Smooth muscle cell (in vitro differentiated cells): ENCODE measurements at regions not wholly inside any gene's neighbourhood (a gene's known extent, or its start where the extent isn't known, plus 50 kb on each side); places are given as distances from the start of the nearest gene placed in this dataset.

ENCODE experiments used
- DNase-seq: peaks from one replicate; lab custom pipeline; 2025; ENCODE audit not compliant: unreplicated experiment; lab: John Stamatoyannopoulos, UW
- H2AFZ ChIP-seq: fragments of 200-600 bp; sonication (generic); 2 replicates; pipeline ENCODE4 v1.6.0; 2016; ENCODE audit warnings: antibody characterized with exemption, low read depth, mild to moderate bottlenecking
- H3F3A ChIP-seq: fragments of 200-600 bp; sonication (generic); 2 replicates; pipeline ENCODE4 v1.6.0; 2017; ENCODE audit warnings: antibody characterized with exemption, low read depth
- H3K27ac ChIP-seq: fragments of 200-600 bp; sonication (generic); 2 replicates; pipeline ENCODE4 v1.5.1; 2016; ENCODE audit warnings: low read depth, mild to moderate bottlenecking
- H3K27me3 ChIP-seq: fragments of 200-600 bp; sonication (generic); 2 replicates; pipeline ENCODE4 v1.6.1; 2016; ENCODE audit warnings: low read depth, mild to moderate bottlenecking
- H3K36me3 ChIP-seq: fragments of 200-600 bp; sonication (generic); 2 replicates; pipeline ENCODE4 v1.5.1; 2016; ENCODE audit warnings: low read depth
- H3K4me1 ChIP-seq: fragments of 200-600 bp; sonication (generic); 2 replicates; pipeline ENCODE4 v1.5.1; 2016; ENCODE audit warnings: low read depth
- H3K4me2 ChIP-seq: fragments of 200-600 bp; sonication (generic); 2 replicates; pipeline ENCODE4 v1.6.0; 2016; ENCODE audit warnings: mild to moderate bottlenecking
- H3K4me3 ChIP-seq: fragments of 200-600 bp; sonication (generic); 2 replicates; pipeline ENCODE4 v1.5.1; 2016; ENCODE audit warnings: mild to moderate bottlenecking
- H3K79me2 ChIP-seq: fragments of 200-600 bp; sonication (generic); 2 replicates; pipeline ENCODE4 v1.6.0; 2016; ENCODE audit warnings: low read depth, mild to moderate bottlenecking
- H3K9ac ChIP-seq: fragments of 200-600 bp; sonication (generic); 2 replicates; pipeline ENCODE4 v1.6.0; 2016; ENCODE audit warnings: low read depth
- H3K9me3 ChIP-seq: fragments of 200-600 bp; sonication (generic); replicated peaks from 2 replicates; pipeline ENCODE4 v1.5.1; 2016; ENCODE audit warnings: low read depth
- H4K20me1 ChIP-seq: fragments of 200-600 bp; sonication (generic); 2 replicates; pipeline ENCODE4 v1.6.0; 2016; ENCODE audit warnings: low read depth
- CTCF ChIP-seq: fragments of 200-600 bp; sonication (generic); IDR thresholded peaks from 2 replicates; pipeline ENCODE4 v1.5.1; 2017; ENCODE audit warnings: borderline replicate concordance, mild to moderate bottlenecking, antibody characterized with exemption; ENCODE audit not compliant: insufficient read depth, poor library complexity, severe bottlenecking
- WGBS: methylation state at CpG from one replicate; pipeline ENCODE4 v1.1.7; 2016; ENCODE audit warnings: low lambda C conversion rate; 5-methylcytosine and 5-hydroxymethylcytosine counted together

GRCh38 chr5:61702784-61703183 is 370.7 kb downstream of the ZSWIM6 start:
- Histone ChIP-seq H3K27ac (no peak overlapping the region), H3K4me3 (no peak overlapping the region), H4K20me1 (no peaks in the 10 kb centered on the region), H3F3A (no peaks in the 10 kb centered on the region), H3K9ac (no peak overlapping the region), H3K27me3 (no peaks in the 10 kb centered on the region), H2AFZ (no peak overlapping the region), H3K9me3 (no peaks in the 10 kb centered on the region), H3K4me2 (no peak overlapping the region), H3K4me1 (no peaks in the 10 kb centered on the region), H3K36me3 (no peaks in the 10 kb centered on the region), H3K79me2 (no peaks in the 10 kb centered on the region)
- no peak for TF ChIP-seq CTCF
- WGBS = 56% methylated on average over 2 of the region's 2 CpGs
- DNase-seq = no peak

- no peak overlapping the region for H3K9ac ChIP-seq
- DNase-seq = no peak
- no peaks in the 10 kb centered on the region for H3K4me1 ChIP-seq
- no peaks in the 10 kb centered on the region for H3K27me3 ChIP-seq
- no peak overlapping the region for H2AFZ ChIP-seq
- H3K4me2 ChIP-seq = no peak overlapping the region
- H3K79me2 ChIP-seq = no peaks in the 10 kb centered on the region
- H3F3A ChIP-seq = no peaks in the 10 kb centered on the region
- WGBS = 70% methylated on average over 3 of the region's 3 CpGs
- H3K27ac ChIP-seq = no peak overlapping the region
- no peak overlapping the region for H3K4me3 ChIP-seq
- no peak for TF ChIP-seq CTCF
- H4K20me1 ChIP-seq = no peaks in the 10 kb centered on the region
- H3K36me3 ChIP-seq = no peaks in the 10 kb centered on the region
- H3K9me3 ChIP-seq = no peaks in the 10 kb centered on the region
These were observed 372.2 kb downstream of the ZSWIM6 start for GRCh38 chr5:61704289-61704688.

GRCh38 chr5:61706751-61707150 is 374.7 kb downstream of the ZSWIM6 start:
- no peaks in the 10 kb centered on the region for H3K9me3 ChIP-seq
- no peak for TF ChIP-seq CTCF
- H3K79me2 ChIP-seq = no peaks in the 10 kb centered on the region
- H3K27me3 ChIP-seq = no peaks in the 10 kb centered on the region
- no peak overlapping the region for H2AFZ ChIP-seq
- no peak overlapping the region for H3K4me2 ChIP-seq
- H3K27ac ChIP-seq = no peak overlapping the region
- H3K36me3 ChIP-seq = no peaks in the 10 kb centered on the region
- no peaks in the 10 kb centered on the region for H4K20me1 ChIP-seq
- H3K4me1 ChIP-seq = no peaks in the 10 kb centered on the region
- DNase-seq = no peak
- 87% methylated on average over 2 of the region's 2 CpGs for WGBS
- no peak overlapping the region for H3K9ac ChIP-seq
- no peaks in the 10 kb centered on the region for H3F3A ChIP-seq
- H3K4me3 ChIP-seq = no peak overlapping the region

GRCh38 chr5:61719124-61719523 is 387.1 kb downstream of the ZSWIM6 start:
- H4K20me1 ChIP-seq = no peaks in the 10 kb centered on the region
- H3K9me3 ChIP-seq = no peaks in the 10 kb centered on the region
- H2AFZ ChIP-seq = no peak overlapping the region
- no peak overlapping the region for H3K4me3 ChIP-seq
- H3K27me3 ChIP-seq = no peaks in the 10 kb centered on the region
- H3K27ac ChIP-seq = no peak overlapping the region
- H3K9ac ChIP-seq = no peak overlapping the region
- H3K79me2 ChIP-seq = no peaks in the 10 kb centered on the region
- no peaks in the 10 kb centered on the region for H3K36me3 ChIP-seq
- H3K4me2 ChIP-seq = no peak overlapping the region
- H3F3A ChIP-seq = no peaks in the 10 kb centered on the region
- no peak for TF ChIP-seq CTCF
- H3K4me1 ChIP-seq = no peaks in the 10 kb centered on the region
- no peak for DNase-seq
- WGBS = 100% methylated on average over 1 of the region's 1 CpG
